OCI-LY3 (cell line): ENCODE measurements at regions not wholly inside any gene's neighbourhood (a gene's known extent, or its start where the extent isn't known, plus 50 kb on each side); places are given as distances from the start of the nearest gene placed in this dataset.

Experiments
- CTCF ChIP-seq: fragments of 200-600, 300-600 bp; sonication (generic); IDR thresholded peaks from 2 replicates; pipeline ENCODE4 v1.5.1; 2014; ENCODE audit warnings: antibody characterized with exemption, low read length, low read depth
- EZH2phosphoT487 ChIP-seq: fragments of 200-600 bp; shearing (Covaris generic); IDR thresholded peaks from 2 replicates; pipeline ENCODE4 v1.6.1; 2018; ENCODE audit warnings: antibody characterized with exemption, mixed run types, low read depth

GRCh38 chr3:84292128-84292527 lies 666.7 kb upstream of the CADM2 start:
- TF ChIP-seq CTCF (no peak), EZH2phosphoT487 (no peak)
